LNCaP clone FGC (cell line): ENCODE measurements at regions not wholly inside any gene's neighbourhood (a gene's known extent, or its start where the extent isn't known, plus 50 kb on each side); places are given as distances from the start of the nearest gene placed in this dataset.

ENCODE experiments used
- DNase-seq: peaks from one replicate; pipeline ENCODE4 v3.0.0-alpha.2; 2011; ENCODE audit warnings: low read depth
- H3K4me3 ChIP-seq: 2 replicates; pipeline ENCODE4 v1.5.1; 2011; ENCODE audit warnings: mild to moderate bottlenecking, low read depth, low read length, control low read depth
- CTCF ChIP-seq: IDR thresholded peaks from 2 replicates; pipeline ENCODE4 v1.5.1; 2012; ENCODE audit warnings: mild to moderate bottlenecking; ENCODE audit not compliant: control insufficient read depth, insufficient read depth; ENCODE audit errors: extremely low read depth

- no peak for TF ChIP-seq CTCF
- no peak for DNase-seq
- no peak overlapping the region for H3K4me3 ChIP-seq
Observed at GRCh38 chr16:62539657-62540056, 503.4 kb upstream of the CDH8 start.

- no peak for TF ChIP-seq CTCF
Observed at GRCh38 chr16:62530426-62530825, 494.2 kb upstream of the CDH8 start.

GRCh38 chr16:62516001-62516400, 479.8 kb upstream of the CDH8 start:
- H3K4me3 ChIP-seq = no peak overlapping the region
- no peak for TF ChIP-seq CTCF
- DNase-seq = no peak

More at GRCh38 chr16:62530426-62530825, 494.2 kb upstream of the CDH8 start:
- no peak for DNase-seq
- H3K4me3 ChIP-seq = no peak overlapping the region

- no peak for TF ChIP-seq CTCF
- DNase-seq = no peak
- no peak overlapping the region for H3K4me3 ChIP-seq
Observed at GRCh38 chr16:62503073-62503472, 466.8 kb upstream of the CDH8 start.

- no peak overlapping the region for H3K4me3 ChIP-seq
- no peak for DNase-seq
- TF ChIP-seq CTCF = no peak
Observed at GRCh38 chr16:62478903-62479458, 442.7 kb upstream of the CDH8 start.

- H3K4me3 ChIP-seq = no peak overlapping the region
- no peak for TF ChIP-seq CTCF
Observed at GRCh38 chr16:62477796-62478195, 441.6 kb upstream of the CDH8 start.

GRCh38 chr16:62475573-62475972, 439.3 kb upstream of the CDH8 start:
- TF ChIP-seq CTCF = no peak
- no peak overlapping the region for H3K4me3 ChIP-seq
- no peak for DNase-seq

More at GRCh38 chr16:62477796-62478195, 441.6 kb upstream of the CDH8 start:
- DNase-seq = no peak
